Neural progenitor cell (in vitro differentiated cells): ENCODE measurements at regions not wholly inside any gene's neighbourhood (a gene's known extent, or its start where the extent isn't known, plus 50 kb on each side); places are given as distances from the start of the nearest gene placed in this dataset.

Source experiments
- DNase-seq: peaks from one replicate; pipeline ENCODE4 v3.0.0-alpha.2; 2016; ENCODE audit warnings: low spot score
- H2AFZ ChIP-seq: fragments of 200-600 bp; sonication (generic); replicated peaks from 2 replicates; pipeline ENCODE4 v1.6.1; 2016; ENCODE audit warnings: antibody characterized with exemption
- H3F3A ChIP-seq: fragments of 200-600 bp; sonication (generic); 2 replicates; pipeline ENCODE4 v1.6.1; 2016; ENCODE audit warnings: antibody characterized with exemption, low read depth
- H3K27ac ChIP-seq: fragments of 200-600 bp; sonication (generic); 2 replicates; pipeline ENCODE4 v1.5.1; 2016; ENCODE audit warnings: mild to moderate bottlenecking
- H3K27me3 ChIP-seq: fragments of 200-600 bp; sonication (generic); 2 replicates; pipeline ENCODE4 v1.6.1; 2016; ENCODE audit warnings: mild to moderate bottlenecking, moderate library complexity
- H3K36me3 ChIP-seq: fragments of 200-600 bp; sonication (generic); 2 replicates; pipeline ENCODE4 v1.5.1; 2016
- H3K4me1 ChIP-seq: fragments of 200-600 bp; sonication (generic); 2 replicates; pipeline ENCODE4 v1.6.1; 2016; ENCODE audit warnings: mixed run types
- H3K4me2 ChIP-seq: fragments of 200-600 bp; sonication (generic); 2 replicates; pipeline ENCODE4 v1.6.1; 2016
- H3K4me3 ChIP-seq: fragments of 200-600 bp; sonication (generic); 2 replicates; pipeline ENCODE4 v1.5.1; 2016
- H3K79me2 ChIP-seq: fragments of 200-600 bp; sonication (generic); 2 replicates; pipeline ENCODE4 v1.6.1; 2016; ENCODE audit warnings: low read depth
- H3K9ac ChIP-seq: fragments of 200-600 bp; sonication (generic); 2 replicates; pipeline ENCODE4 v1.6.1; 2016
- H3K9me3 ChIP-seq: fragments of 200-600 bp; sonication (generic); 2 replicates; pipeline ENCODE4 v1.5.1; 2016; ENCODE audit warnings: low read depth
- H4K20me1 ChIP-seq: fragments of 200-600 bp; sonication (generic); 2 replicates; pipeline ENCODE4 v1.6.1; 2016; ENCODE audit warnings: low read depth
- H3K27ac Mint-ChIP-seq: 3 replicates; pipeline ENCODE4 v1.8.0; 2021; ENCODE audit warnings: mixed read lengths
- H3K27me3 Mint-ChIP-seq: 2 replicates; pipeline ENCODE4 v1.8.0; 2022; ENCODE audit warnings: low read depth, mild to moderate bottlenecking, inconsistent platforms, moderate library complexity, mixed read lengths; ENCODE audit not compliant: insufficient read depth
- H3K36me3 Mint-ChIP-seq: 3 replicates; pipeline ENCODE4 v1.8.0; 2021; ENCODE audit warnings: mixed read lengths
- H3K4me1 Mint-ChIP-seq: 3 replicates; pipeline ENCODE4 v1.8.0; 2021; ENCODE audit warnings: mixed read lengths
- H3K4me3 Mint-ChIP-seq: 3 replicates; pipeline ENCODE4 v1.8.0; 2021; ENCODE audit warnings: mild to moderate bottlenecking, moderate library complexity, mixed read lengths
- H3K9me3 Mint-ChIP-seq: 3 replicates; pipeline ENCODE4 v1.8.0; 2020; ENCODE audit warnings: mixed read lengths
- CTCF ChIP-seq: fragments of 200-600 bp; sonication (generic); IDR thresholded peaks from 2 replicates; pipeline ENCODE4 v1.5.1; 2017; ENCODE audit warnings: antibody characterized with exemption, mild to moderate bottlenecking
- EZH2 ChIP-seq: fragments of 200-600 bp; sonication (generic); IDR thresholded peaks from 2 replicates; pipeline ENCODE4 v1.6.1; 2017; ENCODE audit warnings: antibody characterized with exemption, mild to moderate bottlenecking, moderate library complexity
- EZH2phosphoT487 ChIP-seq: fragments of 200-600 bp; sonication (generic); IDR thresholded peaks from 2 replicates; pipeline ENCODE4 v1.6.1; 2017; ENCODE audit warnings: antibody characterized with exemption

GRCh38 chr22:47647720-47648119 lies 885.3 kb downstream of the TBC1D22A start:
- H3K27me3 ChIP-seq: no peaks in the 10 kb centered on the region
- H3K4me1 ChIP-seq: no peaks in the 10 kb centered on the region
- H3K4me1 Mint-ChIP-seq: no peaks in the 10 kb centered on the region
- no peaks in the 10 kb centered on the region for H3K9me3 Mint-ChIP-seq
- no peak for DNase-seq
- no peak overlapping the region for H3K4me3 ChIP-seq
- no peaks in the 10 kb centered on the region for H3K36me3 ChIP-seq
- no peak overlapping the region for H3K4me3 Mint-ChIP-seq
- TF ChIP-seq EZH2 (no peak), CTCF (no peak), EZH2phosphoT487 (no peak)
- no peaks in the 10 kb centered on the region for H3K79me2 ChIP-seq
- H3K9ac ChIP-seq: no peak overlapping the region
- H4K20me1 ChIP-seq: no peaks in the 10 kb centered on the region
- no peaks in the 10 kb centered on the region for H3K27me3 Mint-ChIP-seq
- no peak overlapping the region for H2AFZ ChIP-seq
- H3K27ac Mint-ChIP-seq: no peak overlapping the region
- no peaks in the 10 kb centered on the region for H3F3A ChIP-seq
- no peaks in the 10 kb centered on the region for H3K9me3 ChIP-seq
- H3K36me3 Mint-ChIP-seq: no peaks in the 10 kb centered on the region
- no peak overlapping the region for H3K27ac ChIP-seq
- H3K4me2 ChIP-seq: no peak overlapping the region

DNA sequence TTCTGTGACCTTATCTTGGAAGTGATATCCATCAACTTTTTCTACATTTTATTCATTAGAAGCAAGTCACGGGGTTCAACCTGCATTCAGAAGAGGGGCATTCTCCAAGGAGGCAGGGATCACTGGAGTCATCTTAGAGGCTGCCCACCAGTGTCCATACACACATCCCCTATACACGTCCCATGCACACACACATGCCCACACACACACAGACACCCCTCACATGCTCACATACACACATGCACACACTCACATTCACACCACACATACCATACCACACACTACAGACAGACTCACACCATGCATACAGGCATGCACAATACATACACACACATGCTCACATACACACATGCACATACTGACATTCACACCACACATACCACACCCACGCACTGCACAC lies 884.7 kb downstream of the TBC1D22A start:
- no peak for DNase-seq
- no peaks in the 10 kb centered on the region for H3F3A ChIP-seq
- no peak overlapping the region for H3K27ac ChIP-seq
- H3K27me3 ChIP-seq: no peaks in the 10 kb centered on the region
- no peaks in the 10 kb centered on the region for H3K4me1 Mint-ChIP-seq
- no peak overlapping the region for H3K4me2 ChIP-seq
- H3K9ac ChIP-seq: no peak overlapping the region
- H3K36me3 Mint-ChIP-seq: no peaks in the 10 kb centered on the region
- no peaks in the 10 kb centered on the region for H3K9me3 Mint-ChIP-seq
- no peak overlapping the region for H3K4me3 Mint-ChIP-seq
- H4K20me1 ChIP-seq: no peaks in the 10 kb centered on the region
- no peak overlapping the region for H3K4me3 ChIP-seq
- no peak overlapping the region for H2AFZ ChIP-seq
- no peak overlapping the region for H3K27ac Mint-ChIP-seq
- H3K79me2 ChIP-seq: no peaks in the 10 kb centered on the region
- H3K36me3 ChIP-seq: no peaks in the 10 kb centered on the region
- H3K9me3 ChIP-seq: no peaks in the 10 kb centered on the region
- no peaks in the 10 kb centered on the region for H3K27me3 Mint-ChIP-seq
- no peaks in the 10 kb centered on the region for H3K4me1 ChIP-seq
- TF ChIP-seq CTCF (no peak), EZH2phosphoT487 (no peak), EZH2 (no peak)

GRCh38 chr22:47645923-47646322 lies 883.5 kb downstream of the TBC1D22A start:
- H3K27ac Mint-ChIP-seq: no peak overlapping the region

More at GRCh38 chr22:47645923-47646322, 883.5 kb downstream of the TBC1D22A start:
- Mint-ChIP-seq H3K9me3 (no peaks in the 10 kb centered on the region), H3K4me3 (no peak overlapping the region), H3K36me3 (no peaks in the 10 kb centered on the region), H3K4me1 (no peaks in the 10 kb centered on the region), H3K27me3 (no peaks in the 10 kb centered on the region)
- H3K9me3 ChIP-seq: no peaks in the 10 kb centered on the region
- no peak overlapping the region for H3K27ac ChIP-seq
- no peak overlapping the region for H3K4me3 ChIP-seq
- no peak overlapping the region for H3K4me2 ChIP-seq
- DNase-seq: no peak
- no peak overlapping the region for H3K9ac ChIP-seq
- no peaks in the 10 kb centered on the region for H3F3A ChIP-seq
- no peaks in the 10 kb centered on the region for H3K79me2 ChIP-seq
- no peaks in the 10 kb centered on the region for H3K4me1 ChIP-seq
- H4K20me1 ChIP-seq: no peaks in the 10 kb centered on the region
- no peaks in the 10 kb centered on the region for H3K36me3 ChIP-seq
- TF ChIP-seq EZH2phosphoT487 (no peak), EZH2 (no peak), CTCF (no peak)
- no peaks in the 10 kb centered on the region for H3K27me3 ChIP-seq
- H2AFZ ChIP-seq: no peak overlapping the region
